A673 (cell line): ENCODE measurements at regions not wholly inside any gene's neighbourhood (a gene's known extent, or its start where the extent isn't known, plus 50 kb on each side); places are given as distances from the start of the nearest gene placed in this dataset.

Experiments
- BruUV-seq: library from RNA; stranded (reverse); fragments of 400-500 nt; replicated peaks from 2 replicates; lab custom pipeline; 2021; lab: Mats Ljungman, UMichigan
- CTCF ChIA-PET: fragments of 300-600 bp; sonication (Branson Sonifier 250); formaldehyde crosslinking; loops from one replicate; lab custom pipeline; 2022; ENCODE audit warnings: antibody characterized with exemption; lab: Charles Lee
- POLR2A ChIA-PET: fragments of 300-600 bp; sonication (Branson Sonifier 250); formaldehyde crosslinking; loops from one replicate; lab custom pipeline; 2022; ENCODE audit warnings: antibody characterized with exemption; ENCODE audit not compliant: low non-redundant PET; lab: Charles Lee
- DNase-seq: peaks from one replicate; pipeline ENCODE4 v3.0.0-alpha.2; 2015; ENCODE audit warnings: low spot score
- H3K27ac ChIP-seq: fragments of 200-600 bp; sonication (generic); 2 replicates; pipeline ENCODE4 v1.5.1; 2016; ENCODE audit warnings: mixed run types, low read depth, mild to moderate bottlenecking, mixed read lengths, antibody characterized with exemption, low read length; ENCODE audit not compliant: poor library complexity, severe bottlenecking
- H3K27me3 ChIP-seq: fragments of 200-600 bp; sonication (generic); replicated peaks from 2 replicates; pipeline ENCODE4 v1.6.1; 2017; ENCODE audit warnings: mixed run types, low read depth, mild to moderate bottlenecking, mixed read lengths, antibody characterized with exemption, low read length; ENCODE audit not compliant: insufficient read depth, poor library complexity
- H3K36me3 ChIP-seq: fragments of 200-600 bp; sonication (generic); 2 replicates; pipeline ENCODE4 v1.6.1; 2016; ENCODE audit warnings: mixed run types, mild to moderate bottlenecking, mixed read lengths, antibody characterized with exemption, low read length; ENCODE audit not compliant: insufficient read depth, poor library complexity, severe bottlenecking
- H3K4me1 ChIP-seq: fragments of 200-600 bp; sonication (generic); 2 replicates; pipeline ENCODE4 v1.6.1; 2017; ENCODE audit warnings: mixed run types, mild to moderate bottlenecking, mixed read lengths, antibody characterized with exemption, low read length; ENCODE audit not compliant: insufficient read depth, poor library complexity, severe bottlenecking
- H3K4me3 ChIP-seq: fragments of 200-600 bp; sonication (generic); 2 replicates; pipeline ENCODE4 v1.5.1; 2016; ENCODE audit warnings: low read depth, mixed run types, mild to moderate bottlenecking, mixed read lengths, low read length; ENCODE audit not compliant: poor library complexity, severe bottlenecking
- H3K9me3 ChIP-seq: fragments of 200-600 bp; sonication (generic); 2 replicates; pipeline ENCODE4 v1.6.1; 2016; ENCODE audit warnings: mixed run types, low read depth, mild to moderate bottlenecking, mixed read lengths, antibody characterized with exemption, low read length; ENCODE audit not compliant: poor library complexity, severe bottlenecking
- EZH2 ChIP-seq: fragments of 200-600 bp; sonication (generic); IDR thresholded peaks from 2 replicates; pipeline ENCODE4 v1.6.1; 2017; ENCODE audit warnings: borderline replicate concordance, low read depth, mild to moderate bottlenecking, mixed read lengths, antibody characterized with exemption, low read length; ENCODE audit not compliant: poor library complexity, severe bottlenecking
- intact Hi-C: fragments of 100-400 bp; cut with micrococcal nuclease; formaldehyde crosslinking; loops from one replicate; pipeline ENCODE4 v1.10.0; 2022; ENCODE audit not compliant: unreplicated experiment
- TF ChIP-seq, protein P1 (sequence below): fragments of 300-800, 200-600 bp; sonication (generic); conservative IDR thresholded peaks from 2 replicates; pipeline ENCODE4 v1.5.1; 2017; ENCODE audit warnings: low read depth, mild to moderate bottlenecking, antibody characterized with exemption, low read length, moderate library complexity, mixed read lengths

DNA sequence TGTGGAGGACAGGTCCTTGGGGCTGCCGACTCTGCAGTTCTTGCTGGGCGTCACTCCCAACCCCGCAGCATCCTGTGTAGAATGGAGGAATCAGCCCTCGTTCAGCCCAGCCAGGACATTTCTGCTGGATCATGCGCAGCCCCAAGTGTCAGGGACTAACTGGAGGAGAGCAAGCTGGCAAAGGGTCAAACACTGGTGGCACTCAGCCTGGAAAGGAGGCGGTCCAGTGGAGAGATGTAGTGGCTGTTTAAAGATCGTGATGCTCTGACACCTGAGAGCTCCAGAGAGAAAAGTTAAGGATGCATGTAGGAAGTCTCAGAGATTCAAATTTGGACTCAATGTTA, 63.6 kb upstream of the SH3RF3 start:
- no peaks in the 10 kb centered on the region for H3K36me3 ChIP-seq
- no peaks in the 10 kb centered on the region for H3K9me3 ChIP-seq
- BruUV-seq = no TSS peak
- ChIA-PET CTCF (no interaction called here), POLR2A (no interaction called here)
- no peak for TF ChIP-seq EZH2
- TF ChIP-seq, protein P1, sequence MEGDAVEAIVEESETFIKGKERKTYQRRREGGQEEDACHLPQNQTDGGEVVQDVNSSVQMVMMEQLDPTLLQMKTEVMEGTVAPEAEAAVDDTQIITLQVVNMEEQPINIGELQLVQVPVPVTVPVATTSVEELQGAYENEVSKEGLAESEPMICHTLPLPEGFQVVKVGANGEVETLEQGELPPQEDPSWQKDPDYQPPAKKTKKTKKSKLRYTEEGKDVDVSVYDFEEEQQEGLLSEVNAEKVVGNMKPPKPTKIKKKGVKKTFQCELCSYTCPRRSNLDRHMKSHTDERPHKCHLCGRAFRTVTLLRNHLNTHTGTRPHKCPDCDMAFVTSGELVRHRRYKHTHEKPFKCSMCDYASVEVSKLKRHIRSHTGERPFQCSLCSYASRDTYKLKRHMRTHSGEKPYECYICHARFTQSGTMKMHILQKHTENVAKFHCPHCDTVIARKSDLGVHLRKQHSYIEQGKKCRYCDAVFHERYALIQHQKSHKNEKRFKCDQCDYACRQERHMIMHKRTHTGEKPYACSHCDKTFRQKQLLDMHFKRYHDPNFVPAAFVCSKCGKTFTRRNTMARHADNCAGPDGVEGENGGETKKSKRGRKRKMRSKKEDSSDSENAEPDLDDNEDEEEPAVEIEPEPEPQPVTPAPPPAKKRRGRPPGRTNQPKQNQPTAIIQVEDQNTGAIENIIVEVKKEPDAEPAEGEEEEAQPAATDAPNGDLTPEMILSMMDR = no peak
- no peak overlapping the region for H3K27ac ChIP-seq
- H3K27me3 ChIP-seq = peaks cover 9% of the 10 kb centered on the region
- DNase-seq = no peak
- peaks cover 3% of the 10 kb centered on the region for H3K4me1 ChIP-seq
- intact Hi-C loops = no loop called here
- no peak overlapping the region for H3K4me3 ChIP-seq

DNA sequence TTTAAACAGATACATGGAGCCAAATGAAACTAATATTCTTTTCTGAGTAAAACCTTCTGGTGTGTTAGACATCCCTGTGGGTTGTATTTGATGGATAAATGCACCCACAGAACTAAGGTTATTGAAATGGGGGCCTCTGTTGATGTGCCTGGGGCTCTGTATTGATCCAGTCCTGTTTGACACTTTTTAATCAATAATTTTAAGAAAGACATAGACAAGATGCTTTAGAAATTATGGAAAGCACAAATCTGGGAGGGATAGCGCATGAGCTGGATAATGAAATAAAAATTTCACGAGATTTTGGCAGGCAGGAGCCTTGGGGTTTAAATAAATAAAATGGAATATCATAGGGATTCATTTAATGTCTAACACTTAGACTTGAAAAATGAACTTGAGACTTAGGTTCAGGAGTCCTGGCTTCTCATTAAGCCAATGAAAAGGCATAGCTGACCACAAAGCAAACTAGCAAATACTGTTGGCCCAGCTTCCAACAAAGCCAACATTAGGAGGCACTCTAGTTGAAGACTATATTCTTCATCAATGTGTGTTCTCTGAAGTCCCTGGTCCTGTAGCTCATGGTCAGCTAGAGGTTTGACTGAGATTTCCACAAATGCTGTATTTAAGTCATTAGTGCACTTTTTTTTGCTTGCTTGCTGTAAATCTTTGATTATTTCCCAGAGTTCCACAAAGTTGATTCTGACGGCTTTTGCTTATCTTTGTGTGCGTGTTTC, 64.2 kb upstream of the SH3RF3 start:
- H3K36me3 ChIP-seq = no peaks in the 10 kb centered on the region
- H3K4me1 ChIP-seq = peaks cover 3% of the 10 kb centered on the region
- peaks cover 9% of the 10 kb centered on the region for H3K27me3 ChIP-seq
- no peak for DNase-seq
- BruUV-seq = no TSS peak
- H3K27ac ChIP-seq = no peak overlapping the region
- intact Hi-C loops = no loop called here
- H3K9me3 ChIP-seq = no peaks in the 10 kb centered on the region
- ChIA-PET CTCF (no interaction called here), POLR2A (no interaction called here)
- no peak overlapping the region for H3K4me3 ChIP-seq
- TF ChIP-seq, protein P1 = no peak
- TF ChIP-seq EZH2 = no peak

DNA sequence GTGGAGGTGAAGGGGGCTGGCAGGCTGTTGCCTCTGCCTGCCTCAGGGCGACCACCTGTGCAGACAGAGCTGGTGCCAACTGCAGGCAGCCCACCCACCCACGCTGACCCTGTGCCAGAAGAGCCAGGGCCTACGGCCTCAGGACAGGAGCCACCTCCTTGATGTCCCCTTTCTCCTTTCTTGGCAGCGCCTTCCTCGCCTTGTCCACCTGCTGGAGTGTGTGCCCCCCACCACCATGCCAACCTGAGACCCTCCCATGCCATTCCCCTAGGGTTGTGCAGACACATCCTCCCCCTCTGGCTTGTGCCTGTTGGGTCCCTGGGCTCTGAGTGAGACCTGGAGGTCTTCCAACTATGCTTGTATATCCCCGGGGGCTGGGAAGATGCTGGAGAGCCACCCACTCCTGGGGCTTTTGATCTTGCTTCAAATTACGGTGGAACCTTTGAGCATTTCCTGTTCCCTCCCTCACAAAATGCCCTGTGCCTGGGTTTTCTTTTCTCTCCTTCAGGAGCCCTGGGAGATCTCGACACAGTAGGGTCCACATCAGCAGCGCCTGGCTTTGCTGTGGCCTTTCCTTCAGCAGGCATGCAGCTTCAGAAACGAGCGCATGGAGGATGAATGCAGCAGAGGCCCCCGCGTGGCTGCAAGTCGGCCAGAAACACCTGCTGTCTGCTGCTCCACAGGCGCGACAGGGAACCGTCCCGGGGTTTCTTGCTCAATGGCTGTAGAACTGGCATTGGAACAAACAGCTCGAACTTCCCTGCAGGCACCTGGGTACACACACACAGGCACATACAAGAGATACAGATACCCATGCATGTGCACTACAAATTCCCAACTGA, 65.9 kb upstream of the SH3RF3 start:
- POLR2A ChIA-PET = no interaction called here
- Histone ChIP-seq H3K27ac (no peak overlapping the region), H3K4me3 (no peak overlapping the region), H3K36me3 (no peaks in the 10 kb centered on the region), H3K27me3 (peaks cover 9% of the 10 kb centered on the region), H3K4me1 (peaks cover 3% of the 10 kb centered on the region), H3K9me3 (no peaks in the 10 kb centered on the region)
- TF ChIP-seq, protein P1 = no peak
- TF ChIP-seq EZH2 = no peak
- peak; percentile 19 for DNase-seq
- intact Hi-C loops = no loop called here
- CTCF ChIA-PET = no interaction called here
- no TSS peak for BruUV-seq
